AG04450 (cell line): ENCODE measurements at regions not wholly inside any gene's neighbourhood (a gene's known extent, or its start where the extent isn't known, plus 50 kb on each side); places are given as distances from the start of the nearest gene placed in this dataset.

ENCODE experiments used
- CTCF ChIA-PET: fragments of 300-600, 350-600 bp; formaldehyde crosslinking; extraction: SDS; loops from one replicate; lab custom pipeline; 2022; ENCODE audit warnings: antibody characterized with exemption, inconsistent platforms; lab: Charles Lee
- POLR2A ChIA-PET: fragments of 350-600 bp; formaldehyde crosslinking; extraction: SDS; loops from one replicate; lab custom pipeline; 2021; ENCODE audit warnings: antibody characterized with exemption, inconsistent platforms; lab: Yijun Ruan, JAX
- DNase-seq: peaks from one replicate; pipeline ENCODE4 v3.0.0-alpha.2; 2011; ENCODE audit warnings: low read depth, low spot score
- H3K27ac ChIP-seq: one replicate; pipeline ENCODE4 v1.5.1; 2012; ENCODE audit warnings: low read depth, low read length, control low read depth
- H3K27me3 ChIP-seq: one replicate; pipeline ENCODE4 v1.6.0; 2012; ENCODE audit warnings: low read length; ENCODE audit not compliant: control insufficient read depth, insufficient read depth
- H3K4me3 ChIP-seq: 2 replicates; pipeline ENCODE4 v1.5.1; 2011; ENCODE audit warnings: mild to moderate bottlenecking, low read depth, low read length, control low read depth
- H3K9me3 ChIP-seq: 2 replicates; pipeline ENCODE4 v1.5.1; 2012; ENCODE audit warnings: low read length; ENCODE audit not compliant: control insufficient read depth, insufficient read depth
- CTCF ChIP-seq: IDR thresholded peaks from 2 replicates; pipeline ENCODE4 v1.5.1; 2011; ENCODE audit warnings: low read depth, low read length, control low read depth, inconsistent platforms

GRCh38 chr4:41832961-41833360 is 84.4 kb upstream of the PHOX2B start:
- no peak for DNase-seq
- no peaks in the 10 kb centered on the region for H3K27me3 ChIP-seq
- POLR2A ChIA-PET, result no interaction called here
- H3K9me3 ChIP-seq, result no peaks in the 10 kb centered on the region
- no peak overlapping the region for H3K27ac ChIP-seq
- no peak overlapping the region for H3K4me3 ChIP-seq
- CTCF ChIA-PET, result interaction anchor here (0.9 kb wide), 1 partner anchor 140 kb away, joined by 3 read pairs; no protein-coding TSS in a partner anchor
- no peak for TF ChIP-seq CTCF

GRCh38 chr4:41822325-41822724 is 73.8 kb upstream of the PHOX2B start:
- Histone ChIP-seq H3K27me3 (peaks cover 14% of the 10 kb centered on the region), H3K9me3 (no peaks in the 10 kb centered on the region), H3K4me3 (no peak overlapping the region), H3K27ac (no peak overlapping the region)
- DNase-seq, result no peak
- ChIA-PET POLR2A (no interaction called here), CTCF (no interaction called here)
- no peak for TF ChIP-seq CTCF

- Histone ChIP-seq H3K27me3 (peaks cover 7% of the 10 kb centered on the region), H3K27ac (no peak overlapping the region), H3K9me3 (no peaks in the 10 kb centered on the region), H3K4me3 (no peak overlapping the region)
- ChIA-PET CTCF (interaction anchor here (1.6 kb wide), 1 partner anchor 126 kb away, joined by 4 read pairs; no protein-coding TSS in a partner anchor), POLR2A (no interaction called here)
- no peak for DNase-seq
- no peak for TF ChIP-seq CTCF
Measured at GRCh38 chr4:41820473-41820872, 71.9 kb upstream of the PHOX2B start.

- TF ChIP-seq CTCF, result no peak
- POLR2A ChIA-PET, result no interaction called here
Measured at GRCh38 chr4:41819621-41820020, 71.1 kb upstream of the PHOX2B start.

GRCh38 chr4:41815473-41815872 is 66.9 kb upstream of the PHOX2B start:
- TF ChIP-seq CTCF, result no peak
- Histone ChIP-seq H3K9me3 (no peaks in the 10 kb centered on the region), H3K27ac (no peak overlapping the region), H3K27me3 (peaks cover 5% of the 10 kb centered on the region), H3K4me3 (no peak overlapping the region)
- ChIA-PET CTCF (interaction anchor here (0.6 to 6.6 kb wide), 8 partner anchors 18 to 131 kb away, joined by 3 to 95 read pairs (median 4); no protein-coding TSS in a partner anchor), POLR2A (no interaction called here)
- no peak for DNase-seq

More at GRCh38 chr4:41819621-41820020, 71.1 kb upstream of the PHOX2B start:
- DNase-seq, result no peak
- no peaks in the 10 kb centered on the region for H3K9me3 ChIP-seq
- no peak overlapping the region for H3K27ac ChIP-seq
- peaks cover 7% of the 10 kb centered on the region for H3K27me3 ChIP-seq
- CTCF ChIA-PET, result interaction anchor here (0.7 to 1.6 kb wide), 2 partner anchors 125 to 561 kb away, joined by 3 to 4 read pairs; no protein-coding TSS in a partner anchor
- no peak overlapping the region for H3K4me3 ChIP-seq
